DND-41 (cell line): ENCODE measurements at regions not wholly inside any gene's neighbourhood (a gene's known extent, or its start where the extent isn't known, plus 50 kb on each side); places are given as distances from the start of the nearest gene placed in this dataset.

Experiments used
- ATAC-seq: fragments of 200-7000 bp; cut with Tn5 transposase; 3 replicates; pipeline ENCODE4 v1.9.1; 2021; ENCODE audit warnings: low read depth; ENCODE audit not compliant: insufficient read depth
- DNase-seq: peaks from one replicate; pipeline ENCODE4 v3.0.0-alpha.2; 2020
- H2AFZ ChIP-seq: 2 replicates; pipeline ENCODE4 v1.6.0; 2012; ENCODE audit warnings: low read depth, low read length
- H3K27ac ChIP-seq: 2 replicates; pipeline ENCODE4 v1.5.1; 2012; ENCODE audit warnings: low read length, inconsistent platforms
- H3K27me3 ChIP-seq: fragments of 200-600 bp; sonication (generic); 2 replicates; pipeline ENCODE4 v1.6.0; 2012; ENCODE audit warnings: low read length, mild to moderate bottlenecking, inconsistent platforms; ENCODE audit not compliant: insufficient read depth, poor library complexity
- H3K36me3 ChIP-seq: 2 replicates; pipeline ENCODE4 v1.5.1; 2012; ENCODE audit warnings: low read length, inconsistent platforms; ENCODE audit not compliant: insufficient read depth
- H3K4me1 ChIP-seq: 2 replicates; pipeline ENCODE4 v1.5.1; 2012; ENCODE audit warnings: mild to moderate bottlenecking, low read length; ENCODE audit not compliant: insufficient read depth
- H3K4me2 ChIP-seq: 2 replicates; pipeline ENCODE4 v1.6.0; 2012; ENCODE audit warnings: mild to moderate bottlenecking, moderate library complexity, low read length, inconsistent platforms; ENCODE audit not compliant: insufficient read depth
- H3K4me3 ChIP-seq, 2 experiments: fragments of 200-600 bp in 1 of 2; shearing (Covaris generic) in 1 of 2; 2 replicates each; pipeline ENCODE4 v1.5.1; 2012 to 2016; ENCODE audit warnings: inconsistent platforms in 2 of 2, low read length in 2 of 2, mild to moderate bottlenecking in 2 of 2, low read depth in 1 of 2, moderate library complexity in 1 of 2
- H3K79me2 ChIP-seq: 2 replicates; pipeline ENCODE4 v1.6.0; 2012; ENCODE audit warnings: low read length, inconsistent platforms; ENCODE audit not compliant: insufficient read depth
- H3K9ac ChIP-seq: 2 replicates; pipeline ENCODE4 v1.6.0; 2012; ENCODE audit warnings: low read depth, mild to moderate bottlenecking, inconsistent platforms, low read length, moderate library complexity
- H3K9me3 ChIP-seq: 2 replicates; pipeline ENCODE4 v1.5.1; 2012; ENCODE audit warnings: low read length, moderate library complexity, mild to moderate bottlenecking, inconsistent platforms; ENCODE audit not compliant: insufficient read depth, severe bottlenecking
- H4K20me1 ChIP-seq: 2 replicates; pipeline ENCODE4 v1.6.0; 2012; ENCODE audit warnings: low read length; ENCODE audit not compliant: insufficient read depth
- CTCF ChIP-seq: IDR thresholded peaks from 2 replicates; pipeline ENCODE4 v1.5.1; 2012; ENCODE audit warnings: borderline replicate concordance, low read length, moderate library complexity, mild to moderate bottlenecking; ENCODE audit not compliant: poor library complexity, severe bottlenecking; ENCODE audit errors: extremely low read depth
- EZH2 ChIP-seq: IDR thresholded peaks from 3 replicates; pipeline ENCODE4 v1.6.1; 2012; ENCODE audit warnings: borderline replicate concordance, low read depth, mild to moderate bottlenecking, moderate library complexity, low read length, inconsistent platforms; ENCODE audit not compliant: severe bottlenecking

GRCh38 chr2:2889646-2890045 is 488.0 kb downstream of the EIPR1 start:
- H3K4me2 ChIP-seq, result no peak overlapping the region

GRCh38 chr2:2889141-2889540 is 488.5 kb downstream of the EIPR1 start:
- Histone ChIP-seq H3K9ac (no peak overlapping the region), H3K79me2 (no peaks in the 10 kb centered on the region), H3K4me3 (no peak overlapping the region), H3K4me1 (no peaks in the 10 kb centered on the region), H3K4me2 (no peak overlapping the region), H3K36me3 (no peaks in the 10 kb centered on the region), H3K27ac (no peak overlapping the region), H2AFZ (no peak overlapping the region), H3K27me3 (no peaks in the 10 kb centered on the region), H4K20me1 (no peaks in the 10 kb centered on the region), H3K9me3 (no peaks in the 10 kb centered on the region)
- TF ChIP-seq CTCF (no peak), EZH2 (no peak)
- ATAC-seq, result no peak
- no peak for DNase-seq

More at GRCh38 chr2:2889646-2890045, 488.0 kb downstream of the EIPR1 start:
- no peak overlapping the region for H3K9ac ChIP-seq
- no peak overlapping the region for H3K4me3 ChIP-seq
- ATAC-seq, result no peak
- H3K27me3 ChIP-seq, result no peaks in the 10 kb centered on the region
- H3K79me2 ChIP-seq, result no peaks in the 10 kb centered on the region
- no peaks in the 10 kb centered on the region for H3K9me3 ChIP-seq
- no peak overlapping the region for H2AFZ ChIP-seq
- no peaks in the 10 kb centered on the region for H3K4me1 ChIP-seq
- TF ChIP-seq CTCF, result no peak
- no peak for TF ChIP-seq EZH2
- no peaks in the 10 kb centered on the region for H3K36me3 ChIP-seq
- DNase-seq, result no peak
- H3K27ac ChIP-seq, result no peak overlapping the region
- no peaks in the 10 kb centered on the region for H4K20me1 ChIP-seq

DNA sequence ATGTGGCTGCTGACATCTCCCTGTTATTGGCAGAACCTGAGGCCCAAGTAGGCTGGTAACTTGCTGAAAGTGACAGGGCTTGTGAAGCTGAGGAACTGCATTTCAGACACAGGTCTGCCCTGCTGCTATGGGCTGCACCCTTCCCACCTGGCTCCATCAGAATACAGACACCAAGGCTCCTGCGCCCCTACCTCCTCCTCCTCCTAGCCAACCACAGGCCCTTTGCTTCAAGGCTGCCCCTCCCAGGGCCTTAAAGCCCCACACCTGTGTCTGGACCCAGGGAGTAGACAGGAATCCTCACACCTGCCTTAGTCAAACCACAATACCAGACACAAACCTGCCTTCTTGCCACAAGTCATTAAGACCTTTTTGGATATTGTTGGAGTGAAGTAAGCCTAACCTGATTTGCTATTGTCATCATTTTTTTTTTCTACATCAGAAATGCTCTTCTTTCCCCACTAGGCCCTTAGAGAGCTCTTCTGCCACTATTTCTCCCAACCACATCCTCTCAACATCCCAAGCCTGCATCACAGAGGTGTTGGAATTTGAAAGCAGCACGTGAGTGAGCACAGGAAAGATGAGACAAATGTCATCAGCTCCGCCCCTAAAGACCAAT is 489.7 kb downstream of the EIPR1 start:
- H3K9ac ChIP-seq, result no peak overlapping the region
- ATAC-seq, result no peak
- H3K4me3 ChIP-seq, result no peak overlapping the region
- H4K20me1 ChIP-seq, result no peaks in the 10 kb centered on the region
- no peaks in the 10 kb centered on the region for H3K9me3 ChIP-seq
- no peak for DNase-seq
- no peaks in the 10 kb centered on the region for H3K79me2 ChIP-seq
- no peak overlapping the region for H2AFZ ChIP-seq
- no peaks in the 10 kb centered on the region for H3K27me3 ChIP-seq
- no peaks in the 10 kb centered on the region for H3K4me1 ChIP-seq
- no peaks in the 10 kb centered on the region for H3K36me3 ChIP-seq
- H3K4me2 ChIP-seq, result no peak overlapping the region
- TF ChIP-seq EZH2 (no peak), CTCF (no peak)
- H3K27ac ChIP-seq, result no peak overlapping the region
